ENCODE measurements at regions not wholly inside any gene's neighbourhood (a gene's known extent, or its start where the extent isn't known, plus 50 kb on each side); places are given as distances from the start of the nearest gene placed in this dataset.

DNA sequence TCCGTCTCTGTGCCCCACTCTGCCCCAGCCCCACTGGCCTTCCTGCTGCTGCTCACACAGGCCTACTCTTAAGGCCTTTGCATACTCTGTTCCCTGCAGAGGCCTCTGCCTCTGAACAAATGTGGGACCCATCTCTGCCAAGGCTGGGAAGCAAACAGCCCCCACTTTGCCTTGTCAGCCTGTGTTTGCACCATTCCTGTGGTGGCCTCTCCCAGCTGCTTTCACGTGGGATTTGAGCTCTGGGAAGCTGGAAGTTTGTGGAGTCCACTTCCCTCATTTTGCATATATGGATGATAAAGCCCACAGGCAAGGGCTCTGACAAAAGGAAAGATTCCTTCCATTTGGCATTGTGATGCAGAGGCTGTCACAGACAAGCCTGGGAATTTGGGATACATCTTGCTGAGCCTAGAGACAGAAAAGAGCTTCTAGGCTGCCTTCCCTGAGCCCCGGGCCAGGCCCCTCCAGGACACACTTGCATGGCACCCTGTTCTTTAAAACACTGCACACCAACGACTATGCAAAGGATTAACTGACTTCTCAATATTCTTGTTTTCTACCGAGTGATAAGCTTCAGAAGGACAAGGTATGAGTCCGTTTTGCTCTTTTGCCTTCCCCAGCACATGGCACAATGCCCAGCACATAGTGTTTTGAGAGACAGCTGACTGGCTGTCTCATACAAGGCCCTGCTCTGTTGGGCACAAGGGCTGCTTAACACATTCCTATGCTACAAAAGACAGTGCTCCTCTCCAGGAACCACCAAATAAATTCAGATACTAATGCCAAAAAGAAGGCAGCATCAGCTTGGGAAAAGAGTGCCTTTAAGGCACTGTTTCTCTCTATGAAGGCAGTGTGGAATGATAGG lies 120.7 kb upstream of the TOPAZ1 start:
- TF ChIP-seq, protein P1, sequence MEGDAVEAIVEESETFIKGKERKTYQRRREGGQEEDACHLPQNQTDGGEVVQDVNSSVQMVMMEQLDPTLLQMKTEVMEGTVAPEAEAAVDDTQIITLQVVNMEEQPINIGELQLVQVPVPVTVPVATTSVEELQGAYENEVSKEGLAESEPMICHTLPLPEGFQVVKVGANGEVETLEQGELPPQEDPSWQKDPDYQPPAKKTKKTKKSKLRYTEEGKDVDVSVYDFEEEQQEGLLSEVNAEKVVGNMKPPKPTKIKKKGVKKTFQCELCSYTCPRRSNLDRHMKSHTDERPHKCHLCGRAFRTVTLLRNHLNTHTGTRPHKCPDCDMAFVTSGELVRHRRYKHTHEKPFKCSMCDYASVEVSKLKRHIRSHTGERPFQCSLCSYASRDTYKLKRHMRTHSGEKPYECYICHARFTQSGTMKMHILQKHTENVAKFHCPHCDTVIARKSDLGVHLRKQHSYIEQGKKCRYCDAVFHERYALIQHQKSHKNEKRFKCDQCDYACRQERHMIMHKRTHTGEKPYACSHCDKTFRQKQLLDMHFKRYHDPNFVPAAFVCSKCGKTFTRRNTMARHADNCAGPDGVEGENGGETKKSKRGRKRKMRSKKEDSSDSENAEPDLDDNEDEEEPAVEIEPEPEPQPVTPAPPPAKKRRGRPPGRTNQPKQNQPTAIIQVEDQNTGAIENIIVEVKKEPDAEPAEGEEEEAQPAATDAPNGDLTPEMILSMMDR (conservative IDR thresholded peaks at IDR 0.05; ENCODE audit: low read length): no peak
- no peak for TF ChIP-seq EZH2phosphoT487 (IDR thresholded peaks at IDR 0.05; ENCODE audit: borderline replicate concordance)

All from Loucy (cell line).